HFFc6 (cell line): ENCODE measurements at regions not wholly inside any gene's neighbourhood (a gene's known extent, or its start where the extent isn't known, plus 50 kb on each side); places are given as distances from the start of the nearest gene placed in this dataset.

Source experiments
- DNase-seq: peaks from one replicate; pipeline ENCODE4 v3.0.0-alpha.2; 2018
- H3K27ac Mint-ChIP-seq: 2 replicates; pipeline ENCODE4 v1.8.0; 2020; ENCODE audit warnings: mild to moderate bottlenecking, mixed read lengths
- H3K27me3 Mint-ChIP-seq: 2 replicates; pipeline ENCODE4 v1.8.0; 2021; ENCODE audit warnings: mild to moderate bottlenecking, moderate library complexity, mixed read lengths; ENCODE audit not compliant: insufficient read depth
- H3K36me3 Mint-ChIP-seq: 2 replicates; pipeline ENCODE4 v1.8.0; 2021; ENCODE audit warnings: low read depth, mixed read lengths
- H3K4me1 Mint-ChIP-seq: 2 replicates; pipeline ENCODE4 v1.8.0; 2020; ENCODE audit warnings: low read depth, mixed read lengths
- H3K4me3 Mint-ChIP-seq: 2 replicates; pipeline ENCODE4 v1.8.0; 2020; ENCODE audit warnings: mild to moderate bottlenecking, moderate library complexity, mixed read lengths
- H3K9me3 Mint-ChIP-seq: 2 replicates; pipeline ENCODE4 v1.8.0; 2020; ENCODE audit warnings: mild to moderate bottlenecking, mixed read lengths
- TF ChIP-seq, protein P1 (sequence below): fragments of 200-600 bp; sonication (generic); IDR thresholded peaks from 2 replicates; pipeline ENCODE4 v1.5.0; 2021; ENCODE audit warnings: antibody characterized with exemption, mild to moderate bottlenecking

DNA sequence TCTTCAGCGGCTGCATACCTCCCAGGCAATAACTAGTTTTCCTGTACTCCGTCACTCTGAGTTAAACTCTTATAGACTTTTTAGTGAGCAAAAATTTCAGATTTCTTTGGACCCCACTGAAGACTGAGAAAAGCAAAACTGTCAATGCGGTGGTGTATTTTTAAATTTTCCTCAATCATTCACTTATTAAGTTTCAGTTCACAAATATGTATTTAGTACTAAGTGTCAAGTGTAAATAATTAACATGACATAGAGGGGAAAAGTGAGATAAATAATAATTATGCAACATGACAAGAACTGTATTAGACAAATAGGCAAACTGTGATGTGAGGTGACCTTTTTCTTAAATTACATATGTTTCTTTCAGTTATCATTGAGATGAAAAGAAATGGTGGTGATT, 124.4 kb downstream of the NAF1 start:
- H3K36me3 Mint-ChIP-seq: no peaks in the 10 kb centered on the region
- H3K9me3 Mint-ChIP-seq: no peaks in the 10 kb centered on the region; the same call in 1 of the 2 replicates
- no peak for DNase-seq
- H3K27me3 Mint-ChIP-seq: no peaks in the 10 kb centered on the region
- TF ChIP-seq, protein P1, sequence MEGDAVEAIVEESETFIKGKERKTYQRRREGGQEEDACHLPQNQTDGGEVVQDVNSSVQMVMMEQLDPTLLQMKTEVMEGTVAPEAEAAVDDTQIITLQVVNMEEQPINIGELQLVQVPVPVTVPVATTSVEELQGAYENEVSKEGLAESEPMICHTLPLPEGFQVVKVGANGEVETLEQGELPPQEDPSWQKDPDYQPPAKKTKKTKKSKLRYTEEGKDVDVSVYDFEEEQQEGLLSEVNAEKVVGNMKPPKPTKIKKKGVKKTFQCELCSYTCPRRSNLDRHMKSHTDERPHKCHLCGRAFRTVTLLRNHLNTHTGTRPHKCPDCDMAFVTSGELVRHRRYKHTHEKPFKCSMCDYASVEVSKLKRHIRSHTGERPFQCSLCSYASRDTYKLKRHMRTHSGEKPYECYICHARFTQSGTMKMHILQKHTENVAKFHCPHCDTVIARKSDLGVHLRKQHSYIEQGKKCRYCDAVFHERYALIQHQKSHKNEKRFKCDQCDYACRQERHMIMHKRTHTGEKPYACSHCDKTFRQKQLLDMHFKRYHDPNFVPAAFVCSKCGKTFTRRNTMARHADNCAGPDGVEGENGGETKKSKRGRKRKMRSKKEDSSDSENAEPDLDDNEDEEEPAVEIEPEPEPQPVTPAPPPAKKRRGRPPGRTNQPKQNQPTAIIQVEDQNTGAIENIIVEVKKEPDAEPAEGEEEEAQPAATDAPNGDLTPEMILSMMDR: no peak
- H3K4me1 Mint-ChIP-seq: no peaks in the 10 kb centered on the region
- H3K4me3 Mint-ChIP-seq: no peak overlapping the region
- H3K27ac Mint-ChIP-seq: no peak overlapping the region

DNA sequence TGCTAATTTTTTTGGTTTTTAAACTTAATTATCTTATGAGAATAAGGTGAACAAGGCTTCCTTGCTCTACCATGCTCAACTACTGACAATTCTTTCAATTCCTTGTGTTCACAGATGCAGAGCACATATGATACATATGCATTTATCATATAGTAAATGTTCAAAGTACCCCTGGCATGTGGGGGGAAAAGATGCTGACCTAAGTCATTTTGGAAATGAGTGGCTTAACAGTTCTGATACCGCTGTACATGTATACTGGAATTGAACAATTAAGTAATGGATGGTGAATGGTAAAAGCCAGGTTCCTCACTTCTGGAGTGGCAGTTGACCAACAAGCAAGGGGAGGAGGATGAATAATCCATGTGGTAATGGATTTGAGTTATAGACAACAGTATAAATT, 149.6 kb downstream of the NAF1 start:
- TF ChIP-seq, protein P1: no peak
- H3K4me3 Mint-ChIP-seq: no peak overlapping the region
- no peaks in the 10 kb centered on the region for H3K36me3 Mint-ChIP-seq
- DNase-seq: no peak
- H3K27ac Mint-ChIP-seq: no peak overlapping the region
- H3K4me1 Mint-ChIP-seq: no peaks in the 10 kb centered on the region
- H3K9me3 Mint-ChIP-seq: peaks cover 9% of the 10 kb centered on the region; the same call in 1 of the 2 replicates
- no peaks in the 10 kb centered on the region for H3K27me3 Mint-ChIP-seq

DNA sequence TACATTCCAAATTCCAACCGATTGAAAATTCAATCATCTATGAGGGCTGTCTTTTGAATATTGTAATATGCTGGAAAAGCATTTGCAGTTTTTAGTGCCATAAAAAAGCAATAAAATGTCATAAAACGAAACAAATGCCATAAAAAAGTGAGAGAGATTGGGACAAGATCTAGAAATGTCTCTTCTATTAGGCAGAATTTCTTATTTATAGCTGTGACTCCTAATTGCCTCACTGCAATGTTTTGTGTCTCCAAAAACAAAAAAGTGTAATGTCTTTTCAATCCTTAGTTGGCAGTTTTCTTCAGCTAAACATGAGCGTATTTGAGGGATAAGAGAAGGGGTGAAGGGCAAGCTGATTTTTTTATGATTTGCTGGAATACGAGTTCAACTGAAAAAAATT, 153.9 kb downstream of the NAF1 start:
- DNase-seq: no peak
- no peak overlapping the region for H3K27ac Mint-ChIP-seq
- H3K27me3 Mint-ChIP-seq: no peaks in the 10 kb centered on the region
- TF ChIP-seq, protein P1: no peak
- H3K9me3 Mint-ChIP-seq: peaks cover 25% of the 10 kb centered on the region
- H3K4me3 Mint-ChIP-seq: no peak overlapping the region
- H3K36me3 Mint-ChIP-seq: no peaks in the 10 kb centered on the region
- H3K4me1 Mint-ChIP-seq: no peaks in the 10 kb centered on the region

DNA sequence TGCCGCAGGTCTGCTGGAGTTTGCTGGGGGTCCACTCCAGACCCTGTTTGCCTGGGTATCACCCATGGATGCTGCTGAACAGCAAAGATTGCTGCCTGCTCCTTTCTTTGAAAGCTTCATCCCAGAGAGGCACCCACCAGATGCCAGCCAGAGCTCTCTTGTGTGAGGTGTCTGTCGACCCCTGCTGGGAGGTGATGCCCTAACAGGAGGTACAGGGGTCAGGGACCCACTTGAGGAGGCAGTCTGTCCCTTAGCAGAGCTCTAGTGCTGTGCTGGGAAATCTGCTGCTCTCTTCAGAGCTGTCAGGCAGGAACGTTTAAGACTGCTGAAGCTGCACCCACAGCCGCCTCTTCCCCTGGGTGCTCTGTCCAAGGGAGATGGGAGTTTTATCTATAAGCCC, 162.7 kb downstream of the NAF1 start:
- Mint-ChIP-seq H3K4me3 (no peak overlapping the region), H3K27me3 (no peaks in the 10 kb centered on the region), H3K27ac (no peak overlapping the region), H3K36me3 (0 out of 2 replicates have a peak, but pooled peaks cover 7% of the 10 kb centered on the region), H3K4me1 (no peaks in the 10 kb centered on the region), H3K9me3 (peaks cover 57% of the 10 kb centered on the region)
- DNase-seq: no peak
- TF ChIP-seq, protein P1: no peak

DNA sequence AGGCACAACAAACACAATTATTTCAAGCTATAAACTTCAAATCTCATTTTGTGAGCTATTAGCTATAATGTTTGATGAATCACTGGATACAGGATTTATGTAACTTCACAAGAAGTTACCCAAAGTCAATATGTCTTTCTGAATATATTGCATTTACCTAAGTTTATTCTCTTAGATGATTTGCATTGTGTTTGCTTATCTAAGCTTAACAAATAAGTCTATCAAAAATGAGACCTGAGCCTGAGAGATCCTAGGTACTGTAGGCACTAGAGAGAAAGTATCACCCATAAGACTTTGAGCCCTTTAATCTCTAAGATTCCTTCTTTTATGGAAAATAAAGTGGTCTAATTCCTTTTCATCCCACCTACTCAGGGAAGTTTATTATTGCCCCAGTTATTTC, 178.2 kb downstream of the NAF1 start:
- no peaks in the 10 kb centered on the region for H3K36me3 Mint-ChIP-seq
- TF ChIP-seq, protein P1: no peak

DNA sequence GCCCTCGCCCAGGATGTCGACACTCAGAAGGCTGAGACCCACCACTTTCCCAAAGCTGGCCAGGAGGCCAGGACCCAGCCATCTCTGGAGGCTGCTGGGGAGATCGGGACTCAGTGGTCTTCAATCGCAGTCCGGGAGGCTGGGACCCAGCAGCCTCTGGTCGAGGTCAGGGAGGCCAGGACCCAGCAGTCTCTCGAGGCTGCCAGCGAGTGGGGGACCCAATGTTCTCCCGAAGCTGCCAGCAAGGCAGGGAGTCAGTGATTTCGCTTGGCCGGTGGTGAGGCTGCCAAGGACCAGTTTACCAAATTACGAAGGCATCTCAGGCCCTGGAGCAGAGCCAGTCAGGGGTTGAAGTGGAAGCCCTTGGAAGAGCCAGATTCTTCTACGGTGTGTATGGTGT, 181.6 kb downstream of the NAF1 start:
- TF ChIP-seq, protein P1: no peak

More for the DNA sequence above, 178.2 kb downstream of the NAF1 start:
- H3K27me3 Mint-ChIP-seq: no peaks in the 10 kb centered on the region
- H3K4me3 Mint-ChIP-seq: no peak overlapping the region
- H3K27ac Mint-ChIP-seq: no peak overlapping the region
- DNase-seq: no peak
- H3K4me1 Mint-ChIP-seq: no peaks in the 10 kb centered on the region
- peaks cover 33% of the 10 kb centered on the region for H3K9me3 Mint-ChIP-seq

More for the DNA sequence above, 181.6 kb downstream of the NAF1 start:
- no peaks in the 10 kb centered on the region for H3K36me3 Mint-ChIP-seq
- H3K27me3 Mint-ChIP-seq: no peaks in the 10 kb centered on the region
- DNase-seq: no peak
- H3K9me3 Mint-ChIP-seq: peaks cover 36% of the 10 kb centered on the region
- no peak overlapping the region for H3K27ac Mint-ChIP-seq
- no peak overlapping the region for H3K4me3 Mint-ChIP-seq
- H3K4me1 Mint-ChIP-seq: no peaks in the 10 kb centered on the region
